NCI-H2171 (cell line): ENCODE measurements at regions not wholly inside any gene's neighbourhood (a gene's known extent, or its start where the extent isn't known, plus 50 kb on each side); places are given as distances from the start of the nearest gene placed in this dataset.
A peak's percentile ranks its signal among the peaks of the same experiment; 100 is the strongest.

Experiments
- DNase-seq: peaks from one replicate; lab custom pipeline; 2025; lab: John Stamatoyannopoulos, UW

DNA sequence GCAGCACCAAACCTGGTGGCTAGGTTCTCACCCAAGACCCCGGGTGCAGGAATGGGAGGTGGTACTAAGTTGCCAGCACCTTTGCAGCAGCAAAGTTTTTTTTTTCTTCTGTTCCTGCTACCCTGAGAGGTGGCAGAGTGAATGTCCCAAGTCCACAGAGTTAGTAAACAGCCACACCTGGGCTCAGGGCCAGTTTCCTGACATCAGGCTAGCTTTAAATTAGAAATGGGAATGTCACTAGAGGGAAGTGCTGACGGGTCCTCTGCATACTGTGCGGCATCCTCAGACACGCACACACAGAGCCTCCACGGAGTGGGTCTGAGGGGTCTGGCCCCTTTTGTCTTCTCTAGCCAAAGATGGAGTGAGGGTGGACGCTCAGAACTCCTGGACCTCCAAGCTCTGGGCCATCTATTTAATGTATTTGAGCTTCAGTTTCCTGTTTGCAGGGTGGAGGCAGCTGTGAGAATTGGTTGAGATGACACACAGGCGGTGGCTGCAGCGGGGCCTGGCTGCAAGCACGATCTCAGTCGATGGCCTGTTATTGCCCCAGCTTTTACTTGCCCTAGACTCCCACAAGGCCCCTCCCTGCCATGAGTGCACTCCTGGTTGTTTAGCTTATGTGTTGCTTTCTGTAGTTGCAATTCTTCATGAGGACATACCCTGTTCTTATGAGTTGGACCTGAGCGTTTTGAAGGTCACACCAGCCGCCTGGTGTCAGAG lies 751.4 kb upstream of the HS6ST1 start:
- no peak for DNase-seq

DNA sequence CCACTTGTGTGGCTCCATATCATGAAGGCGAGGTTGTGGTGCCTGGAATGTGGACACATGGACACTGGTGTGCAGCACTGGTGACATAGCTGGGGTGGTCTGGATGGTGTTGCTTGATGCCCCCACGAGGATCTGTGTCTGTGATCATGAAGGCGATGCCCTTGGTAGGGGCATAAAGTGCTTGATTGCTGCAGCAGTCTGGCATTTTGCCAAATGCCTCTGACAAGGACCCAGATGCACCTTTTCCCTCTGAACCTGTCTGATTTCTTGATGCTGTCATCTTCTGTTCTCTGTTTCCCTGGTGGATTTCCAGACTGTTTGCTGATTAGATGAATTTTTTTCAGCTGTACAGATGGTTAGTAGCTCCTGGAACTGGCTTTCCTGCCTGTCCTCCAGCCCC lies 752.0 kb upstream of the HS6ST1 start:
- peak; percentile 41 for DNase-seq

DNA sequence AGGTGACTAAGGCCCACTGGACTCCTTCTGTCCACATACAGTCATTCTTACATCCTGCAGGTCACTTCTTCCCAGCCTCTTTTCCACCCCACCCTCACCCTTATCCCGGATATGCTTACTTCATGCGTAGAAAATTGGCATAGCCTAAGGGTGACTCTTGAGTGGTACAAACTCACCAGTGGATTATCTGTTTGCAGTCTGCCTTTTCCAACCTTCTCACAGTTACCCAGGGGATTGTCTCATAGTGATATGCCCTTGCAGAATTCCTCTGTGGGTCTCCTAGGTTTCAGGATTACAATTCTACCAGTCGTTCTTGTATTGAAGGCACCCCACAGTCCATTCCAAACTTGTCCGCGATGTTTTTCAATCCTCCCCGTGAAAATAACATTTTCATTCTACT lies 752.9 kb upstream of the HS6ST1 start:
- DNase-seq = no peak

DNA sequence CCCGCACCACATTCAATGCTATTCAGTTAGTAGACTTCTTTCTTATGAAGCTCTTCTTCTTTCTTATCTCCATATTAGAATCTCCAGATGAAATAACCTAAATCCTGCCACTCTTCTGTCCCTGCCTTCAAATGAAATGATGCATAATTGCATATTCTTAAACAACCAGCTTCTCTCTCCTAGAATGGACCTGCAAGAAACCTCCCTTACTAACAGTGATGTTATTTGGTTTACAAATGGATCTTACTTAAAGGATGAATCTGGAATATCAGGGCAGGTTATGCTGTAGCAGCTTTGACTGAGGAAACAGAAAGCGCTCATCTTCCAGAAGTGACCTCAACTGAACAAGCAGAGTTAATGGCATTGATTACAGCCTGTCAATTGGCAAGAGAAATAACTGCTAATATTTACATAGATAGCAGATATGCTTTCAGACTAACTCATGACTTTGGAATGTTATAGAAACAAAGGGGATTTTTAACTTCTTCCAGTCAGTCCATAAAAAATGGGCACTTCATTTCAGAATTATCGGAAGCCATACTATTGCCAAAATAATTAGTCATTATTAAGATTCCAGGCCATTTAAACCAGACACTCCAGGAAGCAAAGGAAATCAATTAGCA lies 755.7 kb upstream of the HS6ST1 start:
- DNase-seq = no peak

DNA sequence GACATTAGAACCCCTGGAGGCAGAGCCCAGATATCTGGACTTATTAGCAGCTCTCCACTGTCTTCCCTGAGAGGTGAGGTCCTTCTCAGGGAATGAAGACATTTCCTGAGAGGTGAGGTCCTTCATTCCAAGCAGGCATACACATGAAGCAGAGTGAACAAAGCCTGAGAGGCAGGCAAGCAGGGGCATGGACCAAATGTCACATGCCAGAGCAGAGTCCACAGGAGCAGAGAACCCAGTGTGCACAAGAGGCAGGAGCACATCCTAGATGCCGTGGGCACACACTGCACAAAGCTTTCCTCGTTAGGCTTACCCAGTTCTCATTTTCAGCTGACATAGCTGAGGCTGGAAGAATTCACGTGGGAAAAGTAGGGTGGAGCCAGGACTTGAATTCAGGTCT lies 759.9 kb upstream of the HS6ST1 start:
- DNase-seq = no peak

DNA sequence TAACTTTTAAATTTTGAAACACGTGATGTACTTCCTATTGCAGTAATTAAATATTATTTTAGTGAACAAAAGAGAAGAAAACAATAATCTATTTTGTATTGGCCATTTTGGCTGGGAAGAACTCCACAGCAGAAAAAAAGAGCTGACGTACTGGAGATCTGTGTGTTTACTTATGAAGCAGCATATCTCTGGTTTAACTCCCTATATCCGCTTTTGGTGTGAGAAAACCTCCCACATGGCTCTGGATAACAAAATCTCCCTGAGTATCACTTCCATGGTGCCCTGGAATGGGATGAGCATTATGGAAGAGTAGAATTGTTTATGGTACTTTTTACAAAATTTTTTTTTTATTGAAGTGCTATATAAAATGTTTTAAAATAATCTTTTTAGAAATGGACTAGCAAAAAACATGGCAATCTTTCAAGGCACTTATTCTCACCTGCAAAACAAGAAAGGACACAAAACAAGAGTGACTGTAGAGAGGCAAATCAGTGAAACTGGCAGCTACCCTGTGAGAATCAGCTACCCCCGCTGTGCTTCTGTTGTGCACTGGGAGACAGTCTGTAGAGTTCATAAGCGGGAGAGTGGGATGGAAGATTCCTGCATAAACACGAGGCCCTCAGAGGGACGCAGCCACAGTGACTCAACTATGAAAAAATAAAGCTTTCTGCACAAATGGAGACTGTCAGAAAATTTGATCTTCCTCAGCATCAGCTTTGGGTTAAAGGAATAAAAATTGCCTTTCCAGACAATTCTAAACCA lies 762.2 kb upstream of the HS6ST1 start:
- DNase-seq = no peak

DNA sequence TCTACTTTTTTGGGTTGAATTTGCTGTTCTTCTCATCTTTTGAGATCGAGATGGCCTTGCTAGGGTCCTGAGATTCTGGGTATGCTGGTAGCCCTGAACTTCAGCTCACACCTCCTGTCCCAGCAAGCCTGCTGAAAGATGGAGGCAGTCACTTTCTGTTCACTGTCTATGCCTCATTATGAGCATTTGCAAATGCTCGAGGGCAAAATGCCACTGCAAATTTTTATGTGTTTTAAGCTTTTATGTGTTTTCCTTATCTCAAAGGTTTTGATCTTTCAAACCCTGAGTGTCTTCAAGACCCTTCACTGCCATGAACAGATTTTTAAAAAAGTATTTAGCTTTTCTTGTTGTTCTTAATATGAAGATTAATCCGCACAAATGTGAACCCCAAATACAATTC lies 766.7 kb upstream of the HS6ST1 start:
- no peak for DNase-seq

DNA sequence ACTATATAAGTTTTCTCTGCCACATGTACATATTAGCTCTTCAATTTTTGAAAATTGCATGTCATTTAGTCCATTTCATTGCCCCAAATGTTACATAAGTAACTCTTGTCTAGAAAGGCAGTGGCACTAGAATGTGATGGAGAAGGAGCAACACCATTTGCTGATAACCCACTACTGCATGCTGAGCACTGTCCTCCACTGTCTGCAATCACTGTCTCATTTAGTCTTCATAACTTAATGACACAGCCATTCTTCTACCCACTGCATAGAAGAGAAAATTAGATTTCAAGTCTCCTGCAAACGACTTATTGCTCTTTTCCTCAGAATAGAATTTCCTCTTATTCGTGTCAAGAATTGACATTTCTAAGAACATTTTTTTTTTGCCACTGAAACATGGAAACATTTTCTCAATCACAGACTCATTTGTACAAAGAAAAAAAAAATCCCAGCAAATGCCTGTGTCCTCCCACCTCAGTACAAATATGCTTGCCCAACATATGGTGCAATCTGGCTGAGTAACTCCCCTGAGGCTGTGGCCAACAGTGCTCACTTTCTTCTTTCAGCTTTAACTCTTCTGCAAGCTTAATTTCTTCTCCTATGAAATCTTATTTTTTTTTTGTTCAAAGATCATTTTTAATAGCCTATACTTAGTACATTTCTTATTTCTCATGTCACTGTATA lies 768.6 kb upstream of the HS6ST1 start:
- DNase-seq = peak; percentile 63

DNA sequence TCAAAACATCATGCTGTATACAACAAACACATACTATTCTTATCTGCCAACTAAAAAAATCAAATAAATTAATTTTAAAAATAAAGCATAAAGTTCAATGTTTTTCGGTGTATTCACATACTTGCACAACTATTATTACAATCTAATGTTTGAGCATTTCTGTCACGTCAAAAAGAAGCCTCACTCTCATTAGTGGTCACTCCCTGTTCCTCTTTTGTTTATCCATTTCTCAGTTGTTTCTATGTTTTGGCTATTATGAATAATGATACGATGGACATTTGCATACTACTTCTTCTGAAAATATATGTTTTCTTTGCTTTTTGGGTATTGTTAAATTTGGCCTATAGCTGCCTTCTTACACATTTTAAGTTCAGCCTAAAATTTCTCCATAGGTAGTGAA lies 773.0 kb upstream of the HS6ST1 start:
- no peak for DNase-seq

DNA sequence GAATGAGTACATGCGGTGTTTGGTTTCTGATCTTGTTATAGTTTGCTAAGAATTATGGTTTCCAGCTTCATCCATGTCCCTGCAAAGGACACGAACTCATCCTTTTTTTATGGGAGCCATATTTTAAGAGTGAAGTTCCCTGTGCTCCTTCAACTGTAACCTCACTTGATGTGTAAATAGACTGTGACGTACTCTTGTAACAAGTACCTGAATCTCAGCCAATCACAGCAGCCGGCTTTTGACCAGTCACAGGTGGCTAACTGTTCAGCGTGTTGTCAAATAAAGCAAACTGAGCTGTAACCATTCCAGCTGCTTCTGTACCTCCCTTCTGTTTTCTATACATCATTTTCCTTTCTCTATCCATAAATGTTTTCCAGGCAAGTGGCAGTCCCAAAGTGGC lies 774.3 kb upstream of the HS6ST1 start:
- DNase-seq = peak; percentile 78

DNA sequence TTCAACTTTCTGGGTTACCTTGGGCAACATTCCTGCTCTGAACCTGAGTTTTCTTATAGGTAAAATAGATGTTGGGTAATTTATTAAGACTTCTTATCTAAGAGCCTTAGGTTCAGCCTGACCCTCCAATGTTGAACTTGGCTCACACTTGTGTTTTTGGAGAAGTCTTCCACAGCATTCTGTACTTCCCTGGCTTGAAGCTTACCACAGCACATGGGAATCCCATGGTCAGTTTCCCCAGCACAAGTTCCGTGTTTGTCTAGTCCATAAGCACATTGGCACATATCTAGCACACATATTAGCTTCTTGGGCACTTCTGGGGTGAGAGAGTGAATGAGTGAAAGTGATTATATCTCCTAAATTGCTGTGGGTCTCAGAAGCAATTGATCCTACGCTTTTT lies 782.5 kb upstream of the HS6ST1 start:
- DNase-seq = no peak

DNA sequence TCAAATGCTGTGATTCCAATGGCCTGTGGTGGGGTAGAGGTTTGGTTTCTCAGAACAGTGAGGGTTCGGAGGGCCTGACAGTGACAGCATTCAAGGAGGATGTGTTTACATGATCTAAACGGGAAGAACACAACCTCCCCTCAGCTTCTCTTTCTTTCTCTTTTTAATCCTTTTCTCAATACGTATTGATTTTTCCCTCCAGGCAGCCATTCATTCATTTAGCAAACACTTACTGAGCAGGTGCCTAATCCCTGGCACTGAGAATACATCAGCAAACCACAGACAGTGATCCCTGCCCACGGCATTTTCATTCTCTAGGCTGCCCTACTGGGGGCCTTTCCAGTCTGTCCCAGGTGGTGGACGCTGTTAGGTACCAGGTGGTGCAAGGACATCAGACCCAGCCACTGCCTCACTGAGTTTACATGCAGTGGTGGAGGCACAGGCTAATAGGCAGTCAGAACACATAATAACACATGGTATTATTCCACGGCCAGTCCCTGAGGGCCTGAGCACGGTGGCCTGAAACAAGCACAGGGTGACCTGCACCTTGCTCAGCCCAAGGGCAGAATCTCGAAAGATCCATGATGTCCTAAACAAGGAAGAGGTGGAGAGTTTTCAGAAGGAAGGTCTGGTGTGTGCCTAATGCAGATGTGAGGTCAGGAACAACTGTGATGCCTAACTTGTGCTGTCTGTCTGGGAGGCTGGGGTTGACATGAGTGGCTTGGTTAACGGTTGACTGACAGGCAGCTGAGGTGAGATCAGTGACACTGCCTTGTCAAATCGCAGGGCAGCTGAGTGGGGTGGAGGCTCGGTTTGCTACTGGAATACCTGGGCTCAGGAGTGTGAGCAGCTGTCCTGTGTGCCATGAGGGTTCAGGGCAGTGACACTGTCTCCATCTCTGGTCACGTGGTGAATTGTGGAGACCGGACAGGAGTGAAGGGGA lies 785.5 kb upstream of the HS6ST1 start:
- no peak for DNase-seq

DNA sequence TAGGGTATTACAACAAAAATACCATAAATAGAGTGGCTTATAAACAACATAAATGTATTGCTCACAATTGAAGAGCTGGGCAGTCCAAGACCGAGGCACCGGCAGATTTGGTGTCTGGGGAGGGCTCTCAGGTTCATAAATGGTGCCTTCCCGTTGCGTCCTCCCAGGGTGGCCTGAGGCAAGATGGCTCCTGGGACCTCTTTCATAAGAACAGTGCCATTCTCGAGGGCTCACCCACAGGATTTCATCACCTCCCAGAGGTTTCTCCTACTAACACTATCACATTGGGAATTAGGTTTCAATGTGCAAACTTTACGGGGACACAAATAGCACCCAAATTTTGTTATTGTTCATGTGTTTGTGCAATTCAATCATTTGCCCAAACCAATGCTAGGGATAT lies 793.5 kb upstream of the HS6ST1 start:
- DNase-seq = no peak

DNA sequence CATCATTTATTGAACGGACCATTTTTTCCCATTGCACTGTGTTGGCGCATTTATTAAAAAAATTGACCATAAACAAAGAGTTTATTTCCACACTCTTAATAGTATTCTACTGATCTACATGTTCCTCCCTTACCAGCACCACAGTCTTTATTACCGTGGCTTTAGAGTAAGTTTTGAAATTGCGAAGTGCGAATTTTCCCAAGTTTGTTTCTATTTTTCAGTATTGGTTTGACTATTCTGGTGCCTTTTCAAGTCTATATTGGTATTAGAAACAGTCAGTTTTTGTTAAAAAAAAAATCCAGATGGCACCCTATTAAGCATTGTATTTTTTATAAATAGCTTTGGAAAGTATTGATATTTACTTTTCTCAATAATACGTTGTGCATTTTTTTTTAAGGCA lies 795.1 kb upstream of the HS6ST1 start:
- no peak for DNase-seq

DNA sequence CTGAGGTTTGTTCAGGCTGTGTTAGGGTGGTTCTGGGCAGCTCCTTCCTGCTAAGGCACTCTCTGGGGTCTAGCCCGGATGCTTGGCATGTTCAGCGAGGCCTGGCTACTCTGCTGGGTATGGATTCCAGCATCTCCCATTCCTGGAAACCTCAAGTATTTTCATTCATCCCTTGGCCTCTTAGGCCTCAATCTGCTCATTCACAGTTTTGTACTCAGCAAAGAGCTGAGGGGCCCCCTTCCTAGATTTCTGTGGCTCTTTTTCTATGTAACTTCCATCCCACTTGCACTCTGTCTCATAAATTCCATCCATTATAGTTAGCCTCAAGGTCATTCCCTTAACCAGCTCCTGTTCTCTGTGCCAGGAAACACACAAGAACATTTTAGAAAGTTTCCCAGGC lies 798.8 kb upstream of the HS6ST1 start:
- DNase-seq = no peak

DNA sequence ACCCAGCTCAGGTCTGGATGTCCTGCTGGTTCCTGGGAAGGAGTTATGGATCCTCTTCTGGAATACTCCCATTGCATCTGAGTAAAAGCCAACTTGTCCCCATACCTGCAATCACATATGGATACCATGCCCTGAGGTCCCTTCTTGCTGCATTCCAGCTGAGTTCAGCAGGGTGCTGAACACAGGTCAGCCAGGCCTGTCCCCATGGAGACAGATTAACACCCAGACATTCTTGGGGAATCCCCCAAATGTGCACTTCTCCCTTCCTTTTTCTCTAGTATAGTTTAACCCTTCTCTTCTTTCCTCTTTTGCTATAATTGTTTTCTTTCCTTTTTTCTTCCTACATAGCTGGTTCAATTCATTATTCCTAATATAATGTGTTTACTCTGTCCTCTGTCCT lies 799.6 kb upstream of the HS6ST1 start:
- no peak for DNase-seq

DNA sequence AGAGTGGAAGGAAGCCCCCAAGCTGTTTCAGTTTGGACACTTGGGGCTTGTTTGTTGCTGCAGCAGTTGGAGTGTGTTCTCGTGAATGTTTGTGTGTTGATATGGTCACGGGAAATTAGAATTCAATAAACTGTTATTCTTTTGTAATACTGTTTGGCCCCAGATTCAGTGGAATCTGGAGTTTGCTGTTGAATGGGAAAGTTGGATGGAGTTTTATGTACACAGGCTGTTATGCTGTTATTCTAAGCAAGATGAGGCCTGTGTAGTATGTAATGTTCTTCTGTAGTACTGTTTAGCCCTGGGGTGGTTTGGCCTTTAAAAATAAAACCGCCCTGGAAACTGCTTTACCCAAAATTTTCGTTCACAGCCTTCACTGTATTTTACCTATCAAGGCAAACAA lies 810.4 kb upstream of the HS6ST1 start:
- no peak for DNase-seq

DNA sequence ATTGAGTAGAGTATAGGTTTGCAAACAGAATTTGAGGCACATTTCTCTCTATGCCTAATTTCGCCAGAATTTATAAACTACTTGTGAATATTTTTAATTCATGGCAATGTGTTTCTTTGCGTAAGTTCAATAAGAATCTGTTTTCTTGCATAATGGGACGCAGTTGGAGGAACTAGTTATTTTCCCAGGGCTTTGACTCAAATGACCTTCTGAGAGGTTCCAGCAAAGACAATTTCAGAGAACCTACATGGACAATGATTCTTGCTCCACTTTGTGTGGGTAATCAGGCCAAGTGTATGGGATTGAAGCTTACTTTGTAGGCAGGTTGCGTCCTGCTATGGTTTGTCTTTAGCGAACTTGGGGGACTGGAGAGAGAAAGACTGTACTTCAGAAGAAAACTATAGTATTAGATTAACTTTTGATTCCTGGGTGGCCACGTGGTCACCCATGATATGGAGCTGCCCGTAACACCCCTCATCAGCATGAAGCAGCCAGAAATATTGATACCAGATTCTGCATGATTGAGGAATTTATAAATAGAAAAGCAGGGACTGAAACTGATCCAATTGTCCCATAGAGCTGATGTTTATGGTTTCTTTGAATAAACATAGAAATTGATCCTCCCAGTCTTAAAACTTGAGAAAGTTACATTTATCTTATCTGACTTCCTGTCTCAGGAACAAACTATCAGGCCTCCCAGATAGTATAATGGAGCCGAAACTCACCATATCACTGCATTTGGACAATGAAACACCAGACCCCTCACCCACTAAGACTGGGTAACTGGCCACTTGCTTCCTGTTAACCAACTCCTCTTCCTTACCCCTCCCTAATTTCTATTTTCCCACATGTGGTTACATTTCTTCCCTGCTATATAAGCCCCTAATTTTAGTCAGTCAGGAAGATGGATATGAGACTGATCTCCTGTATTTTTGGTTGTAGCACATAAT lies 815.3 kb upstream of the HS6ST1 start:
- DNase-seq = no peak

DNA sequence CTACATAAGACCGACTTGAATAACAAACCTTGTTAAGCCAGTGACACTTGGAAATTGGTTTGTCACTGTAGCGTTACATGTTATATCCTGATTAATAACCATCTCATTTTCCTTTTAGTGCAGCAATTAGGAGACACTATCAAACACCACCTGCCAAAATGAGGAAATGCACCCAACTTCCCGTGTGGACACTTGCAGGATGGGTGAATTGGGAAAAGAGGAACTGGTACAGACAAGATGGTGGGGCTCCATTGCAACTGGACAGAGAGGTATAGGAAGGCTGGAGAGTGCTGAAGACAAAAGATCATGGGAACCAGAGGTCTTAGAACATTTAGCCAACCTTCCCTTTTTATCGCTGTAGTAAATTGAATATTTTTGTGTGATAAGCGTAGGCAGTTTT lies 816.3 kb upstream of the HS6ST1 start:
- DNase-seq = no peak

DNA sequence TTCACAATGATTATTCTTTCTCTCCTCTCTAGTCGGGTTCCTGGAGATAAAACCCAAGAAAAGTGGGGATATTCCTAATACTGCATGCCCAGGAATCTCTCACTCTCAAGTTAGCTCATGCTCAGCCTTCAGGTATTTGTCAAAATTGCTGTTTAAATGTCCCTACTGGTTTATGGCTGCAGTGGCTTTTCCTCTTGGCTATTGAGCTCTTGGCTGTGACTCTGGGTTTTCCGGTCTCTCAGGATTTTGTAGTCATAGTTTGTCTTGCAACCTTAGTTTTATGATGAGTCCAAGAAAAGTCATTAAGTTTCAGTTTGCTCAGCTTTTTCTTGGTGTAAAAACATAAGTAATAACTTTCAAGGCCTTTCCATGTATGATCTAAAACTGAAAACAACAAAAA lies 820.7 kb upstream of the HS6ST1 start:
- no peak for DNase-seq

DNA sequence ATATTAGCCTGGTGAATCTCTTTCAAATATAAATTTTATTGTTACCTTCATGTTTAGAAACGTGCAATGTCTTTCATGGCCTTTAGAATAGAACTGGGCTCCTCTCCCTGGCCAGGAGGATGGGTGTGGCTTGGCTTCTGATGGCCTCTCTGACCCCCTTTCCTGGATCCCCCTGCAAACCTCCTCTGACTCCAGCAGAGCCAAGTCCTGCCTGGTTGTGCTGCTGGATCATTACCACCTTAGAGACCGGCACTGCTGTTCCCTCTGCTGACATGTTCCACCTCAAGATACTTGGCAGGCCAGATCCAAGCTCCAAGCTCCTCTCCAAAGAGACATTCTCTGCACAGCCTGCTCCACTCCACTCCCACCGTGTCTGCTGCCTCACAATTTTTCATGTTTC lies 823.8 kb upstream of the HS6ST1 start:
- DNase-seq = no peak
